Activated CD4-positive, alpha-beta T cell treated with anti-CD3 and anti-CD28 coated beads, Interleukin-2, amount 50 U/mL, for 24 hours (primary cell): ENCODE measurements at regions not wholly inside any gene's neighbourhood (a gene's known extent, or its start where the extent isn't known, plus 50 kb on each side); places are given as distances from the start of the nearest gene placed in this dataset.
A peak's percentile ranks its signal among the peaks of the same experiment; 100 is the strongest.
"Not testable (repeated sequence)": the region's sequence is repeated elsewhere in the genome, so short reads cannot be mapped to it uniquely, and the experiment has no call there.

Experiments used
- DNase-seq, 2 donors: peaks; one replicate each; pipeline ENCODE4 v3.0.0-alpha.2; 2020; ENCODE audit warnings: low read depth in 1 of 2, low spot score in 1 of 2

- no peak for DNase-seq
Observed at GRCh38 chr5:99076723-99077640, 148.2 kb upstream of the CHD1 start.

- DNase-seq, result no peak
Observed at GRCh38 chr5:99072846-99073245, 144.0 kb upstream of the CHD1 start.

GRCh38 chr5:99070822-99071221 is 142.0 kb upstream of the CHD1 start:
- DNase-seq, result no peak

GRCh38 chr5:99070362-99070761 is 141.6 kb upstream of the CHD1 start:
- no peak for DNase-seq

- DNase-seq, result no peak
Observed at GRCh38 chr5:99068944-99069650, 140.3 kb upstream of the CHD1 start.

GRCh38 chr5:99063737-99064136 is 134.9 kb upstream of the CHD1 start:
- DNase-seq, result no peak

GRCh38 chr5:99061711-99062110 is 132.9 kb upstream of the CHD1 start:
- no peak for DNase-seq

GRCh38 chr5:99061299-99061698 is 132.5 kb upstream of the CHD1 start:
- no peak for DNase-seq

GRCh38 chr5:99060306-99061261 is 131.8 kb upstream of the CHD1 start:
- peak; percentile 73 to 82 for DNase-seq

GRCh38 chr5:99059685-99060084 is 130.9 kb upstream of the CHD1 start:
- no peak for DNase-seq

- DNase-seq, result no peak
Observed at GRCh38 chr5:99058466-99058865, 129.7 kb upstream of the CHD1 start.

- no peak for DNase-seq
Observed at GRCh38 chr5:99054972-99055371, 126.2 kb upstream of the CHD1 start.

- no peak for DNase-seq
Observed at GRCh38 chr5:99045871-99046270, 117.1 kb upstream of the CHD1 start.

GRCh38 chr5:99043257-99043656 is 114.5 kb upstream of the CHD1 start:
- DNase-seq, result not testable (repeated sequence)

GRCh38 chr5:99037668-99038067 is 108.9 kb upstream of the CHD1 start:
- no peak for DNase-seq

- DNase-seq, result no peak
Observed at GRCh38 chr5:99035942-99036341, 107.1 kb upstream of the CHD1 start.

GRCh38 chr5:99034336-99034735 is 105.5 kb upstream of the CHD1 start:
- DNase-seq, result no peak

- no peak for DNase-seq
Observed at GRCh38 chr5:99033014-99033900, 104.5 kb upstream of the CHD1 start.

GRCh38 chr5:99032234-99033013 is 103.6 kb upstream of the CHD1 start:
- peak in 1 of 2 donors; percentile 17 for DNase-seq
